ENCODE measurements at regions not wholly inside any gene's neighbourhood (a gene's known extent, or its start where the extent isn't known, plus 50 kb on each side); places are given as distances from the start of the nearest gene placed in this dataset.

DNA sequence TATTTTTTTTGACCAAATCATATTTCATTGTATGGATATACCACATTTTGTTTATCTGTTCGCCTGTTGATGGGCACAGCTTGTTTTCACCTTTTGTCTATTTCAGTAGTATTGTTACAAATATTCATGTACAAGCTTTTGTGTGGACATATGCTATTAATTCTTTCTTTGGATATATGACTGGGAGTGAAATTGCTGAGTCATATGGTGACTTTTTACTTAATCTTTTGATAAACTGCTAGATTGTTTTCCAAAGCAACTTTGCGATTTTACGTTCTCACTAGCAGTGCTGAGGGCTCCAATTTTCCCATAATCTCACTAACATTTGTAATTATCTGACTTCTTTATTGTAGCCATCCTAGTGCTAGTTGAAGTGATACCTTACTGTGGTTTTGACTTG, 112.4 kb downstream of the CD8B2 start:
- no peaks in the 10 kb centered on the region for H3K4me1 ChIP-seq
- no peak for DNase-seq
- no peak overlapping the region for H3K4me3 ChIP-seq (ENCODE audit: low read depth, low read length)
- no peaks in the 10 kb centered on the region for H3K9me3 ChIP-seq
- TF ChIP-seq, protein P1, sequence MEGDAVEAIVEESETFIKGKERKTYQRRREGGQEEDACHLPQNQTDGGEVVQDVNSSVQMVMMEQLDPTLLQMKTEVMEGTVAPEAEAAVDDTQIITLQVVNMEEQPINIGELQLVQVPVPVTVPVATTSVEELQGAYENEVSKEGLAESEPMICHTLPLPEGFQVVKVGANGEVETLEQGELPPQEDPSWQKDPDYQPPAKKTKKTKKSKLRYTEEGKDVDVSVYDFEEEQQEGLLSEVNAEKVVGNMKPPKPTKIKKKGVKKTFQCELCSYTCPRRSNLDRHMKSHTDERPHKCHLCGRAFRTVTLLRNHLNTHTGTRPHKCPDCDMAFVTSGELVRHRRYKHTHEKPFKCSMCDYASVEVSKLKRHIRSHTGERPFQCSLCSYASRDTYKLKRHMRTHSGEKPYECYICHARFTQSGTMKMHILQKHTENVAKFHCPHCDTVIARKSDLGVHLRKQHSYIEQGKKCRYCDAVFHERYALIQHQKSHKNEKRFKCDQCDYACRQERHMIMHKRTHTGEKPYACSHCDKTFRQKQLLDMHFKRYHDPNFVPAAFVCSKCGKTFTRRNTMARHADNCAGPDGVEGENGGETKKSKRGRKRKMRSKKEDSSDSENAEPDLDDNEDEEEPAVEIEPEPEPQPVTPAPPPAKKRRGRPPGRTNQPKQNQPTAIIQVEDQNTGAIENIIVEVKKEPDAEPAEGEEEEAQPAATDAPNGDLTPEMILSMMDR (IDR thresholded peaks at IDR 0.05; ENCODE audit: low read depth, low read length): no peak
- no peaks in the 10 kb centered on the region for H3K36me3 ChIP-seq
- no peaks in the 10 kb centered on the region for H3K27me3 ChIP-seq

DNA sequence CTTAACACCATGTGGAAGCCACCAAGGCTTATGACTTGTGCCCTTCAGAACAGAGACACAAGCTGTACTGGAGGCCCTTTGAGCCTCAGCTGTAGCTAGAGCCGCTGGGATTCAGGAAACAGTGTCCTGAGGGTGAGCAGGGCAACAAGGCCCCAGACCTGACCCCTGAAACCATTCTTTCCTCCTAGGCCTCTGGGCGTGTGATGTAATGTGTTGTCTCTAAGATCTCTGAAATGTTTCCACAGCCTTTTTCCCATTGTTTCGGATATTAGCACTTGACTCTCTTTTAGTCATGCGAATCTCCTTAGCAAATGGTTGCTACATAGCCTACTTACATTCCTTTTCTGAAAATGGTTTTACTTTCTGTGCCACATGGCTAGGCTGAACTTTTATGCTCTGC, 114.9 kb downstream of the CD8B2 start:
- Histone ChIP-seq H3K4me3 (ENCODE audit: low read depth, low read length) (no peak overlapping the region), H3K9me3 (no peaks in the 10 kb centered on the region), H3K4me1 (no peaks in the 10 kb centered on the region), H3K27me3 (no peaks in the 10 kb centered on the region), H3K36me3 (no peaks in the 10 kb centered on the region)
- TF ChIP-seq, protein P1 (IDR thresholded peaks at IDR 0.05; ENCODE audit: low read depth, low read length): no peak
- DNase-seq: no peak

DNA sequence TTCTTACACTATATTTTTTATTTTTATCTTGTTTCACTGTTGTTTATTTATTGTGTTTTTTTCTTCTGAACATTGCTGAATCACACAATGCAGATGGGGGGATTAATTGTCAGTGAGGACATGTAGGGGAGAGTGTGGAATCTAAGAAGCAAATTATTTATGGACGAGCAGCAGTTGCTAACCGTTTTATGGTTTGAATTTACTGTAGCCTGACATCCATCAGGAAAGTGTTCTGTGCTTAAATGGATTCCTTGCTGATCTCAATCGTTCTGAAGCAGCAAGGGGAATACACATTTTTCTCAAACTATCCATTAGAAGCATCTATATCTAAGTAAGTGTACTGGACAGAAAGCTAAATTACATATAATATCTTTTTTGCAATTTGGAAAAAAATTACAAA, 119.5 kb downstream of the CD8B2 start:
- Histone ChIP-seq H3K4me1 (no peaks in the 10 kb centered on the region), H3K36me3 (no peaks in the 10 kb centered on the region), H3K27me3 (no peaks in the 10 kb centered on the region), H3K4me3 (ENCODE audit: low read depth, low read length) (no peak overlapping the region), H3K9me3 (no peaks in the 10 kb centered on the region)
- no peak for DNase-seq
- TF ChIP-seq, protein P1 (IDR thresholded peaks at IDR 0.05; ENCODE audit: low read depth, low read length): no peak

DNA sequence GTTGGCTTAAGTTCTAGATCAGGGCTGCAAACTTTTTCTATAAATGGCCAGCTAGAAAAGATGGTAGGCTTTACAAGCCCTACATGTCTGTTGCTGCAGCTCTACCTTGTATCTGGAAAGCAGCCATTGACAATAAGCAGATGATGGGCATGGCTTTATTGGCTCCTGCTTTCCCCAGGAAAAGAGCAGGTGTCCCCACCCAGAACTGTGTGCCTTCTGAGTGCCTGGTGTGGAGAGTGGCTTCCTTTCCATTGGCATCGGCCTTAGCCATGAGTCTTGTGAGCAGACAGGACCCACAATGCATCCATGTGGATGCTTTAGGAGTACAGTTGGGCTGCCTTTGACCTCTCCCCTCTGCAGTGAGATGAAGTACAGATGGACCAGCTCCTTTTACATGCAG, 120.2 kb downstream of the CD8B2 start:
- DNase-seq: no peak
- H3K4me3 ChIP-seq (ENCODE audit: low read depth, low read length): no peak overlapping the region
- H3K36me3 ChIP-seq: no peaks in the 10 kb centered on the region
- TF ChIP-seq, protein P1 (IDR thresholded peaks at IDR 0.05; ENCODE audit: low read depth, low read length): no peak
- H3K4me1 ChIP-seq: no peaks in the 10 kb centered on the region
- no peaks in the 10 kb centered on the region for H3K27me3 ChIP-seq
- no peaks in the 10 kb centered on the region for H3K9me3 ChIP-seq

DNA sequence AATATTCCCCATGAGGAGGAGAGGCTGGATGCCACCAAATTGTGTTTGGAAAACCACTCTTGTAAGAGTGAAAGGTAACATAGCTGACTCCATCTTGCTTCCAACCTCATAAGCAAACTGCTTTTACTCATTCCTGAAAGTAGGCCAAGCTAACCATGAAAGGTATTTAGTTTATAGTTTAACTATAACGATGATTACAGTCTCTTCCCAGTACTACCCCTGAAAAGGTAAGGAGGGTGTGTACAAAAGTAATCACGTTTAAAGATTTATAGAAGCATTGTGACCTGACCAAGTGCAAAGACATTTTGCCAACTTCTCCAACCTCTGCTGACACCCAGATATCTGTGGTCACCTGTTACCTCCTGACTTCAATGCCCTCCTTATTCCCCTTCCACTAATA, 122.6 kb downstream of the CD8B2 start:
- TF ChIP-seq, protein P1 (IDR thresholded peaks at IDR 0.05; ENCODE audit: low read depth, low read length): no peak
- no peak overlapping the region for H3K4me3 ChIP-seq (ENCODE audit: low read depth, low read length)
- no peaks in the 10 kb centered on the region for H3K4me1 ChIP-seq
- no peak for DNase-seq
- H3K36me3 ChIP-seq: no peaks in the 10 kb centered on the region
- H3K9me3 ChIP-seq: no peaks in the 10 kb centered on the region
- no peaks in the 10 kb centered on the region for H3K27me3 ChIP-seq

DNA sequence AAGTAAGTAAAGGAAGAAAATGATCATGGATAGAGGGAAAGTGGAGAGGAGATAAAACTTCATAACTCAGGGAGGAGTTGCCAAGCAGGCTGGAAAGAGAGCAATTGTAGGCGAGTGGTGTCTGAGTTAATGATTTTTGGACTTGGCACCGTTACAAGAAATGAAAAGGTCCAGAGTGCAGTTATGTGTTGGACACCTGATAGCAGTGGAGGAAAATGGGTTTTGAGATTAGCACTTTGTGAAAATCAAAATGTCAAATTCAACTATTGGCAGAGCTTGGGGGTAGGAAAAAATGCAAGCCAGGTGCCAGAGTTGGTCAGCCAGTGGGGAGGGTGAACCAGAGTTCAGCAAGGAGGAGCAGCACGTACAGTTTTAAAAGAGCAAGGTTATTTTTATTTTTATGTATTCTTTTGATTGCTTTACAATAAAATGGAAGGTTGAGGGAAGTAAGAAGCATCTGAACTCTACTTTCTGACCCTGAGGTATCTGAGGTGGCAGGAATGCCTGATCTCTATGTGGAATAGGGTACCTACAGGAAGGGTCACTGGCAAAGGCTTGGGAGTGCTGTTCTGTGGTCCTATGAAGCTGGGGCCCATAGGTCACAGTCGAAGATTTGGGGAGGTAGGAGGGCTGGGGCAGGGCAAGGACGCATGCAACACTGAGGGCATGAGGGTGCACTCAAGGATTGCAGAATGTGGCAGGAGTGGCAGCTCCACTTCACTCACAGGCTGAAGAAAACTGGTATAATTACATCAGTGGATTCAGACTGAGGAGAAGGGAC, 127.5 kb downstream of the CD8B2 start:
- DNase-seq: no peak
- Histone ChIP-seq H3K27me3 (no peaks in the 10 kb centered on the region), H3K4me3 (ENCODE audit: low read depth, low read length) (no peak overlapping the region), H3K9me3 (no peaks in the 10 kb centered on the region), H3K36me3 (no peaks in the 10 kb centered on the region), H3K4me1 (no peaks in the 10 kb centered on the region)
- TF ChIP-seq, protein P1 (IDR thresholded peaks at IDR 0.05; ENCODE audit: low read depth, low read length): no peak

Measured in BE2C (cell line).